Esophagus squamous epithelium (tissue), 5 donors: ENCODE measurements at regions not wholly inside any gene's neighbourhood (a gene's known extent, or its start where the extent isn't known, plus 50 kb on each side); places are given as distances from the start of the nearest gene placed in this dataset.

Experiments
- DNase-seq: peaks from one replicate; lab custom pipeline; 2025; lab: John Stamatoyannopoulos, UW
- H3K27ac ChIP-seq, 4 donors: fragments of 200-600 bp; sonication (generic); one replicate each; pipeline ENCODE4 v1.5.1; 2016 to 2019; ENCODE audit warnings: mild to moderate bottlenecking in 1 of 4
- H3K27me3 ChIP-seq, 4 donors: fragments of 200-600 bp; sonication (generic); 1 replicate in 3 of 4; 2 replicates in 1 of 4; pipeline versions ENCODE4 v1.5.1 to v1.6.0; 2017 to 2021; ENCODE audit warnings: antibody characterized with exemption in 1 of 4
- H3K36me3 ChIP-seq, 3 donors: fragments of 200-600 bp; sonication (generic); one replicate each; pipeline ENCODE4 v1.5.1; 2016 to 2019
- H3K4me1 ChIP-seq, 3 donors: fragments of 200-600 bp; sonication (generic); one replicate each; pipeline ENCODE4 v1.5.1; 2017 to 2019
- H3K4me3 ChIP-seq, 4 donors: fragments of 200-600 bp; sonication (generic); 1 replicate in 3 of 4; 2 replicates in 1 of 4; pipeline ENCODE4 v1.5.1; 2016 to 2019; ENCODE audit warnings: mild to moderate bottlenecking in 2 of 4, moderate library complexity in 1 of 4
- H3K9me3 ChIP-seq, 3 donors: fragments of 200-600 bp; sonication (generic); one replicate each; pipeline ENCODE4 v1.5.1; 2016 to 2019
- CTCF ChIP-seq, 6 experiments: fragments of 450-650 bp in 4 of 6; fragments of 200-600 bp in 2 of 6; sonication (generic) in 2 of 6; IDR thresholded peaks; one replicate each; pipeline ENCODE4 v1.5.1; 2016 to 2019; ENCODE audit warnings: antibody characterized with exemption in 6 of 6, mild to moderate bottlenecking in 4 of 6, moderate library complexity in 4 of 6
- POLR2A ChIP-seq, 4 donors: fragments of 450-650 bp; IDR thresholded peaks; one replicate each; pipeline ENCODE4 v1.6.1; 2017; ENCODE audit warnings: antibody characterized with exemption in 4 of 4, mild to moderate bottlenecking in 4 of 4, moderate library complexity in 3 of 4
- WGBS, 2 donors: methylation state at CpG; one replicate each; pipeline ENCODE4 v1.1.5; 2018; 5-methylcytosine and 5-hydroxymethylcytosine counted together
- intact Hi-C: fragments of 100-400 bp; cut with DNase I; formaldehyde crosslinking; loops from one replicate; pipeline ENCODE4 v1.15.0; 2022
- donor health status: DM: yes; HTN: yes; CAD: no.

GRCh38 chr2:147648471-147648870 lies 196.4 kb upstream of the ACVR2A start:
- TF ChIP-seq CTCF (IDR thresholded peaks at IDR 0.05) (no peak), POLR2A (IDR thresholded peaks at IDR 0.05) (no peak)
- Histone ChIP-seq H3K4me3 (no peak overlapping the region), H3K36me3 (no peaks in the 10 kb centered on the region), H3K27me3 (no peaks in the 10 kb centered on the region), H3K27ac (no peak overlapping the region), H3K9me3 (no peaks in the 10 kb centered on the region), H3K4me1 (peaks cover 0 to 7% (median 0%) of the 10 kb centered on the region in 3 donors)
- WGBS, 2 donors, result 34 to 47% methylated on average over 3 of the region's 3 CpGs
- DNase-seq, result no peak
- intact Hi-C loops, result no loop called here

GRCh38 chr2:147647816-147648215 lies 197.0 kb upstream of the ACVR2A start:
- intact Hi-C loops, result no loop called here
- Histone ChIP-seq H3K36me3 (no peaks in the 10 kb centered on the region), H3K9me3 (no peaks in the 10 kb centered on the region), H3K4me3 (no peak overlapping the region), H3K4me1 (peaks cover 0 to 7% (median 0%) of the 10 kb centered on the region in 3 donors), H3K27ac (no peak overlapping the region), H3K27me3 (no peaks in the 10 kb centered on the region)
- DNase-seq, result no peak
- TF ChIP-seq POLR2A (IDR thresholded peaks at IDR 0.05) (no peak), CTCF (IDR thresholded peaks at IDR 0.05) (no peak)
- 90 to 93% methylated on average over 3 of the region's 3 CpGs for WGBS, 2 donors

GRCh38 chr2:147646818-147647468 lies 197.9 kb upstream of the ACVR2A start:
- 69 to 83% methylated on average over 7 of the region's 7 CpGs for WGBS, 2 donors
- no peak for DNase-seq
- H3K36me3 ChIP-seq, result no peaks in the 10 kb centered on the region
- H3K27me3 ChIP-seq, result no peaks in the 10 kb centered on the region
- no peak overlapping the region for H3K4me3 ChIP-seq
- no peaks in the 10 kb centered on the region for H3K9me3 ChIP-seq
- no peak for TF ChIP-seq POLR2A (IDR thresholded peaks at IDR 0.05)
- intact Hi-C loops, result no loop called here
- no peak overlapping the region for H3K27ac ChIP-seq
- peaks cover 0 to 7% (median 0%) of the 10 kb centered on the region in 3 donors for H3K4me1 ChIP-seq

GRCh38 chr2:147644491-147644890 lies 200.3 kb upstream of the ACVR2A start:
- H3K4me3 ChIP-seq, result no peak overlapping the region
- WGBS, 2 donors, result 59 to 87% methylated on average over 3 of the region's 4 CpGs
- no peak for DNase-seq
- intact Hi-C loops, result no loop called here
- TF ChIP-seq CTCF (IDR thresholded peaks at IDR 0.05) (no peak), POLR2A (IDR thresholded peaks at IDR 0.05) (no peak)
- H3K9me3 ChIP-seq, result no peaks in the 10 kb centered on the region
- H3K27me3 ChIP-seq, result no peaks in the 10 kb centered on the region
- peaks cover 0 to 7% (median 0%) of the 10 kb centered on the region in 3 donors for H3K4me1 ChIP-seq
- no peaks in the 10 kb centered on the region for H3K36me3 ChIP-seq
- no peak overlapping the region for H3K27ac ChIP-seq

GRCh38 chr2:147642765-147643164 lies 202.1 kb upstream of the ACVR2A start:
- H3K4me1 ChIP-seq, result no peaks in the 10 kb centered on the region
- WGBS, 2 donors, result 83 to 88% methylated on average over 3 of the region's 3 CpGs
- no peaks in the 10 kb centered on the region for H3K27me3 ChIP-seq

More at GRCh38 chr2:147642765-147643164, 202.1 kb upstream of the ACVR2A start:
- no peaks in the 10 kb centered on the region for H3K36me3 ChIP-seq
- intact Hi-C loops, result no loop called here
- no peaks in the 10 kb centered on the region for H3K9me3 ChIP-seq
- no peak overlapping the region for H3K4me3 ChIP-seq
- no peak for DNase-seq
- no peak overlapping the region for H3K27ac ChIP-seq
- no peak for TF ChIP-seq CTCF (IDR thresholded peaks at IDR 0.05)
- TF ChIP-seq POLR2A (IDR thresholded peaks at IDR 0.05), result no peak
